ENCODE measurements at regions not wholly inside any gene's neighbourhood (a gene's known extent, or its start where the extent isn't known, plus 50 kb on each side); places are given as distances from the start of the nearest gene placed in this dataset.

DNA sequence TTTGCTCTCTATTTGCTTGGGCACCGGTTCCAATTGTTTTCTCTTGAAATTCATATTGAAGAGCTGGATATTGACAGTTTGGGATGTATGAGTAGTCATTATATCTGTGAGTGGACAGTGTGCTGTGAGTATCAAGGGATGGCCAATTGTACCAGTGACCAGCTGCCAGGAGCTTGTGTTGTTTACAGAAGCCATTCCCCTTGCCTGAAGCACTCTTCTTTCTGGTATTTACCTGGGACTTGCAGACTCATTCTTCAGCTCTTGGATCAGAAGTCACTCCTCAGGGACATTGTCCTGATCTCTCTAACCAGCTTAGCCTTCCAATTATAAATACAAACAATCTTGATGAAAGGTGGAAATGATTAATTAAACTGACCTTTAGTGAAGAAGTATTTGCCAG lies 438.3 kb upstream of the LRATD1 start:
- Histone ChIP-seq H3K27me3 (ENCODE audit: control insufficient read depth in 1 of 2, insufficient read depth in 2 of 2, low read length in 2 of 2) (no peaks in the 10 kb centered on the region), H3K9ac (ENCODE audit: insufficient read depth, low read depth, low read length) (no peak overlapping the region), H3K27ac (ENCODE audit: extremely low read length, insufficient read depth, low read length) (no peak overlapping the region), H2AFZ (ENCODE audit: low read length) (no peak overlapping the region), H3K79me2 (ENCODE audit: insufficient read depth, low read length) (no peaks in the 10 kb centered on the region), H3K4me3 (replicated peaks in 1 of 3; ENCODE audit: insufficient read depth in 1 of 3, low read depth in 2 of 3, low read length in 3 of 3) (no peak overlapping the region), H3K4me1 (ENCODE audit: insufficient read depth, low read length) (no peaks in the 10 kb centered on the region), H3K36me3 (replicated peaks in 1 of 2; ENCODE audit: control insufficient read depth in 1 of 2, insufficient read depth in 2 of 2, low read length in 2 of 2) (no peaks in the 10 kb centered on the region), H3K4me2 (ENCODE audit: low read depth, low read length) (no peak overlapping the region), H4K20me1 (ENCODE audit: insufficient read depth, low read length) (no peaks in the 10 kb centered on the region), H3K9me3 (ENCODE audit: low read length) (peaks cover 19% of the 10 kb centered on the region)
- no TSS peak for BruUV-seq (replicated peaks)
- WGBS (ENCODE audit: low lambda C conversion rate), result 3% methylated on average over 1 of the region's 1 CpG
- in situ Hi-C loops (cut with HindIII; ENCODE audit: extremely low pct_ligation_motif_present, low pct_unique_long_range_greater_than_20kb), result no loop called here
- no peak for FAIRE-seq
- TF ChIP-seq, protein P1, sequence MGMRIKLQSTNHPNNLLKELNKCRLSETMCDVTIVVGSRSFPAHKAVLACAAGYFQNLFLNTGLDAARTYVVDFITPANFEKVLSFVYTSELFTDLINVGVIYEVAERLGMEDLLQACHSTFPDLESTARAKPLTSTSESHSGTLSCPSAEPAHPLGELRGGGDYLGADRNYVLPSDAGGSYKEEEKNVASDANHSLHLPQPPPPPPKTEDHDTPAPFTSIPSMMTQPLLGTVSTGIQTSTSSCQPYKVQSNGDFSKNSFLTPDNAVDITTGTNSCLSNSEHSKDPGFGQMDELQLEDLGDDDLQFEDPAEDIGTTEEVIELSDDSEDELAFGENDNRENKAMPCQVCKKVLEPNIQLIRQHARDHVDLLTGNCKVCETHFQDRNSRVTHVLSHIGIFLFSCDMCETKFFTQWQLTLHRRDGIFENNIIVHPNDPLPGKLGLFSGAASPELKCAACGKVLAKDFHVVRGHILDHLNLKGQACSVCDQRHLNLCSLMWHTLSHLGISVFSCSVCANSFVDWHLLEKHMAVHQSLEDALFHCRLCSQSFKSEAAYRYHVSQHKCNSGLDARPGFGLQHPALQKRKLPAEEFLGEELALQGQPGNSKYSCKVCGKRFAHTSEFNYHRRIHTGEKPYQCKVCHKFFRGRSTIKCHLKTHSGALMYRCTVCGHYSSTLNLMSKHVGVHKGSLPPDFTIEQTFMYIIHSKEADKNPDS (CRISPR knock-in tag; IDR thresholded peaks at IDR 0.05), result no peak
- TF ChIP-seq, protein P2, sequence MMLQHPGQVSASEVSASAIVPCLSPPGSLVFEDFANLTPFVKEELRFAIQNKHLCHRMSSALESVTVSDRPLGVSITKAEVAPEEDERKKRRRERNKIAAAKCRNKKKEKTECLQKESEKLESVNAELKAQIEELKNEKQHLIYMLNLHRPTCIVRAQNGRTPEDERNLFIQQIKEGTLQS (CRISPR knock-in tag; IDR thresholded peaks at IDR 0.05), result no peak
- TF ChIP-seq, protein P3, sequence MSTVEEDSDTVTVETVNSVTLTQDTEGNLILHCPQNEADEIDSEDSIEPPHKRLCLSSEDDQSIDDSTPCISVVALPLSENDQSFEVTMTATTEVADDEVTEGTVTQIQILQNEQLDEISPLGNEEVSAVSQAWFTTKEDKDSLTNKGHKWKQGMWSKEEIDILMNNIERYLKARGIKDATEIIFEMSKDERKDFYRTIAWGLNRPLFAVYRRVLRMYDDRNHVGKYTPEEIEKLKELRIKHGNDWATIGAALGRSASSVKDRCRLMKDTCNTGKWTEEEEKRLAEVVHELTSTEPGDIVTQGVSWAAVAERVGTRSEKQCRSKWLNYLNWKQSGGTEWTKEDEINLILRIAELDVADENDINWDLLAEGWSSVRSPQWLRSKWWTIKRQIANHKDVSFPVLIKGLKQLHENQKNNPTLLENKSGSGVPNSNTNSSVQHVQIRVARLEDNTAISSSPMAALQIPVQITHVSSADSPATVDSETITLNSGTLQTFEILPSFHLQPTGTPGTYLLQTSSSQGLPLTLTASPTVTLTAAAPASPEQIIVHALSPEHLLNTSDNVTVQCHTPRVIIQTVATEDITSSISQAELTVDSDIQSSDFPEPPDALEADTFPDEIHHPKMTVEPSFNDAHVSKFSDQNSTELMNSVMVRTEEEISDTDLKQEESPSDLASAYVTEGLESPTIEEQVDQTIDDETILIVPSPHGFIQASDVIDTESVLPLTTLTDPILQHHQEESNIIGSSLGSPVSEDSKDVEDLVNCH (CRISPR knock-in tag; IDR thresholded peaks at IDR 0.05), result no peak
- TF ChIP-seq JUN (CRISPR knock-in tag; IDR thresholded peaks at IDR 0.05) (no peak), ZNF234 (CRISPR knock-in tag; conservative IDR thresholded peaks at IDR 0.05) (no peak), ZNF777 (CRISPR knock-in tag; IDR thresholded peaks at IDR 0.05) (no peak), ZFX (CRISPR knock-in tag; IDR thresholded peaks at IDR 0.05; ENCODE audit: low read depth) (no peak), JUND (CRISPR knock-in tag; IDR thresholded peaks at IDR 0.05) (no peak), NR2F1 (CRISPR knock-in tag; IDR thresholded peaks at IDR 0.05) (no peak), ZNF792 (CRISPR knock-in tag; IDR thresholded peaks at IDR 0.05) (no peak), MEIS1 (CRISPR knock-in tag; IDR thresholded peaks at IDR 0.05; ENCODE audit: borderline replicate concordance) (no peak), ARNT2 (CRISPR knock-in tag; IDR thresholded peaks at IDR 0.05; ENCODE audit: low read depth) (no peak)
- TF ChIP-seq, protein P4, sequence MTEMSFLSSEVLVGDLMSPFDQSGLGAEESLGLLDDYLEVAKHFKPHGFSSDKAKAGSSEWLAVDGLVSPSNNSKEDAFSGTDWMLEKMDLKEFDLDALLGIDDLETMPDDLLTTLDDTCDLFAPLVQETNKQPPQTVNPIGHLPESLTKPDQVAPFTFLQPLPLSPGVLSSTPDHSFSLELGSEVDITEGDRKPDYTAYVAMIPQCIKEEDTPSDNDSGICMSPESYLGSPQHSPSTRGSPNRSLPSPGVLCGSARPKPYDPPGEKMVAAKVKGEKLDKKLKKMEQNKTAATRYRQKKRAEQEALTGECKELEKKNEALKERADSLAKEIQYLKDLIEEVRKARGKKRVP (CRISPR knock-in tag; IDR thresholded peaks at IDR 0.05), result no peak
- TF ChIP-seq, protein P5, sequence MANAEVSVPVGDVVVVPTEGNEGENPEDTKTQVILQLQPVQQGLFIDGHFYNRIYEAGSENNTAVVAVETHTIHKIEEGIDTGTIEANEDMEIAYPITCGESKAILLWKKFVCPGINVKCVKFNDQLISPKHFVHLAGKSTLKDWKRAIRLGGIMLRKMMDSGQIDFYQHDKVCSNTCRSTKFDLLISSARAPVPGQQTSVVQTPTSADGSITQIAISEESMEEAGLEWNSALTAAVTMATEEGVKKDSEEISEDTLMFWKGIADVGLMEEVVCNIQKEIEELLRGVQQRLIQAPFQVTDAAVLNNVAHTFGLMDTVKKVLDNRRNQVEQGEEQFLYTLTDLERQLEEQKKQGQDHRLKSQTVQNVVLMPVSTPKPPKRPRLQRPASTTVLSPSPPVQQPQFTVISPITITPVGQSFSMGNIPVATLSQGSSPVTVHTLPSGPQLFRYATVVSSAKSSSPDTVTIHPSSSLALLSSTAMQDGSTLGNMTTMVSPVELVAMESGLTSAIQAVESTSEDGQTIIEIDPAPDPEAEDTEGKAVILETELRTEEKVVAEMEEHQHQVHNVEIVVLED (CRISPR knock-in tag; IDR thresholded peaks at IDR 0.05; ENCODE audit: borderline replicate concordance), result no peak
- TF ChIP-seq, protein P6, sequence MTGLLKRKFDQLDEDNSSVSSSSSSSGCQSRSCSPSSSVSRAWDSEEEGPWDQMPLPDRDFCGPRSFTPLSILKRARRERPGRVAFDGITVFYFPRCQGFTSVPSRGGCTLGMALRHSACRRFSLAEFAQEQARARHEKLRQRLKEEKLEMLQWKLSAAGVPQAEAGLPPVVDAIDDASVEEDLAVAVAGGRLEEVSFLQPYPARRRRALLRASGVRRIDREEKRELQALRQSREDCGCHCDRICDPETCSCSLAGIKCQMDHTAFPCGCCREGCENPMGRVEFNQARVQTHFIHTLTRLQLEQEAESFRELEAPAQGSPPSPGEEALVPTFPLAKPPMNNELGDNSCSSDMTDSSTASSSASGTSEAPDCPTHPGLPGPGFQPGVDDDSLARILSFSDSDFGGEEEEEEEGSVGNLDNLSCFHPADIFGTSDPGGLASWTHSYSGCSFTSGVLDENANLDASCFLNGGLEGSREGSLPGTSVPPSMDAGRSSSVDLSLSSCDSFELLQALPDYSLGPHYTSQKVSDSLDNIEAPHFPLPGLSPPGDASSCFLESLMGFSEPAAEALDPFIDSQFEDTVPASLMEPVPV (CRISPR knock-in tag; IDR thresholded peaks at IDR 0.05), result no peak
- DNase-seq (ENCODE audit: low spot score), result no peak
- no peak for ATAC-seq
- intact Hi-C loops (cut with micrococcal nuclease; ENCODE audit: unreplicated experiment), result no loop called here
- CTCF ChIA-PET (ENCODE audit: low intra/inter-chr PET ratio, low total read pairs), result no interaction called here
- POLR2A ChIA-PET, result no interaction called here

Measured in HepG2 (cell line).